Body of pancreas (tissue), 4 donors: ENCODE measurements at regions not wholly inside any gene's neighbourhood (a gene's known extent, or its start where the extent isn't known, plus 50 kb on each side); places are given as distances from the start of the nearest gene placed in this dataset.

ENCODE experiments used
- ATAC-seq: fragments of 150-250 bp; one replicate; pipeline ENCODE4 v1.9.1; 2016
- DNase-seq, 4 donors: peaks; one replicate each; pipeline ENCODE4 v3.0.0-alpha.2; 2019
- H3K27ac ChIP-seq, 4 donors: fragments of 200-600 bp; sonication (generic); 1 replicate in 3 of 4; 2 replicates in 1 of 4; pipeline versions ENCODE4 v1.5.1 to v1.6.1; 2016 to 2019; ENCODE audit warnings: mild to moderate bottlenecking in 1 of 4, mixed read lengths in 1 of 4, moderate library complexity in 1 of 4
- H3K27me3 ChIP-seq, 2 donors: fragments of 200-600 bp; sonication (generic); one replicate each; pipeline ENCODE4 v1.6.0; 2016; ENCODE audit warnings: mild to moderate bottlenecking in 1 of 2
- H3K36me3 ChIP-seq, 2 donors: fragments of 200-600 bp; sonication (generic); replicated peaks in 1 of 2; 2 replicates each; pipeline ENCODE4 v1.5.1; 2016; ENCODE audit warnings: low read depth in 2 of 2; ENCODE audit not compliant: insufficient read depth in 1 of 2
- H3K4me1 ChIP-seq: fragments of 200-600 bp; sonication (generic); one replicate; pipeline ENCODE4 v1.6.0; 2016
- H3K4me3 ChIP-seq, 2 donors: fragments of 200-600 bp; sonication (generic); 1 replicate in 1 of 2; 2 replicates in 1 of 2; pipeline ENCODE4 v1.5.1; 2016 to 2019
- H3K9me3 ChIP-seq, 3 donors: fragments of 200-600 bp; sonication (generic); 1 replicate in 2 of 3; 2 replicates in 1 of 3; pipeline ENCODE4 v1.5.1; 2016
- CTCF ChIP-seq, 7 experiments: fragments of 450-650 bp in 4 of 7; fragments of 200-600 bp in 3 of 7; sonication (generic) in 3 of 7; IDR thresholded peaks; one replicate each; pipeline ENCODE4 v1.5.1; 2016 to 2019; ENCODE audit warnings: antibody characterized with exemption in 7 of 7
- POLR2A ChIP-seq, 3 donors: fragments of 450-650 bp; IDR thresholded peaks; one replicate each; pipeline ENCODE4 v1.6.1; 2016; ENCODE audit warnings: antibody characterized with exemption in 3 of 3, mild to moderate bottlenecking in 2 of 3
- WGBS, 2 donors: methylation state at CpG; one replicate each; pipeline ENCODE4 v1.1.5; 2017; 5-methylcytosine and 5-hydroxymethylcytosine counted together
- intact Hi-C: fragments of 100-400 bp; cut with DNase I; formaldehyde crosslinking; loops from one replicate; pipeline ENCODE4 v1.15.1; 2023

- DNase-seq (no peak), ATAC-seq (no peak)
- H3K27ac ChIP-seq: no peak overlapping the region
- H3K36me3 ChIP-seq: no peaks in the 10 kb centered on the region
- no peak for TF ChIP-seq POLR2A (IDR thresholded peaks at IDR 0.05)
- TF ChIP-seq CTCF (IDR thresholded peaks at IDR 0.05): no peak
- H3K4me1 ChIP-seq: no peaks in the 10 kb centered on the region
- no peak overlapping the region for H3K4me3 ChIP-seq
- peaks cover 0 to 7% (median 0%) of the 10 kb centered on the region in 3 donors for H3K9me3 ChIP-seq
- 63% methylated on average over 3 of the region's 3 CpGs; no CpG with 5 or more reads in 1 of the 2 donors for WGBS, 2 donors
- intact Hi-C loops: no loop called here
- no peaks in the 10 kb centered on the region for H3K27me3 ChIP-seq
These were observed 69.1 kb upstream of the EYA4 start for GRCh38 chr6:133171989-133172604.

- Histone ChIP-seq H3K27me3 (no peaks in the 10 kb centered on the region), H3K4me1 (no peaks in the 10 kb centered on the region), H3K9me3 (peaks cover 0 to 7% (median 0%) of the 10 kb centered on the region in 3 donors), H3K36me3 (no peaks in the 10 kb centered on the region), H3K4me3 (no peak overlapping the region), H3K27ac (no peak overlapping the region)
- DNase-seq (no peak), ATAC-seq (no peak)
- intact Hi-C loops: no loop called here
- no peak for TF ChIP-seq CTCF (IDR thresholded peaks at IDR 0.05)
- no peak for TF ChIP-seq POLR2A (IDR thresholded peaks at IDR 0.05)
- WGBS, 2 donors: 74 to 81% methylated on average over 3 to 4 of the region's 4 CpGs
These were observed 67.9 kb upstream of the EYA4 start for GRCh38 chr6:133173276-133173675.

GRCh38 chr6:133179481-133179880 is 61.7 kb upstream of the EYA4 start:
- ATAC-seq: no peak
- TF ChIP-seq POLR2A (IDR thresholded peaks at IDR 0.05) (no peak), CTCF (IDR thresholded peaks at IDR 0.05) (no peak)
- intact Hi-C loops: no loop called here

GRCh38 chr6:133183691-133184090 is 57.5 kb upstream of the EYA4 start:
- no peak overlapping the region for H3K27ac ChIP-seq
- no peak overlapping the region for H3K4me3 ChIP-seq
- TF ChIP-seq POLR2A (IDR thresholded peaks at IDR 0.05): no peak
- no peak for TF ChIP-seq CTCF (IDR thresholded peaks at IDR 0.05)
- DNase-seq (no peak), ATAC-seq (no peak)
- H3K4me1 ChIP-seq: no peaks in the 10 kb centered on the region
- H3K27me3 ChIP-seq: no peaks in the 10 kb centered on the region
- no peaks in the 10 kb centered on the region for H3K36me3 ChIP-seq
- no peaks in the 10 kb centered on the region for H3K9me3 ChIP-seq
- intact Hi-C loops: no loop called here
- WGBS, 2 donors: 55 to 57% methylated on average over 2 of the region's 2 CpGs

More at GRCh38 chr6:133179481-133179880, 61.7 kb upstream of the EYA4 start:
- Histone ChIP-seq H3K4me1 (no peaks in the 10 kb centered on the region), H3K9me3 (no peaks in the 10 kb centered on the region), H3K27ac (no peak overlapping the region), H3K4me3 (no peak overlapping the region), H3K36me3 (no peaks in the 10 kb centered on the region), H3K27me3 (no peaks in the 10 kb centered on the region)
- DNase-seq: peak in 1 of 4 donors; percentile 10

GRCh38 chr6:133184798-133185372 is 56.3 kb upstream of the EYA4 start:
- Histone ChIP-seq H3K36me3 (no peaks in the 10 kb centered on the region), H3K4me1 (no peaks in the 10 kb centered on the region), H3K27ac (no peak overlapping the region), H3K4me3 (no peak overlapping the region), H3K27me3 (no peaks in the 10 kb centered on the region), H3K9me3 (no peaks in the 10 kb centered on the region)
- TF ChIP-seq CTCF (IDR thresholded peaks at IDR 0.05) (peak; percentile 23 to 52 (median 46)), POLR2A (IDR thresholded peaks at IDR 0.05) (no peak)
- no peak for ATAC-seq
- DNase-seq: no peak
- 12 to 19% methylated on average over 2 of the region's 2 CpGs for WGBS, 2 donors
- intact Hi-C loops: no loop called here
